H4 (cell line): ENCODE measurements at regions not wholly inside any gene's neighbourhood (a gene's known extent, or its start where the extent isn't known, plus 50 kb on each side); places are given as distances from the start of the nearest gene placed in this dataset.
"Not testable (repeated sequence)": the region's sequence is repeated elsewhere in the genome, so short reads cannot be mapped to it uniquely, and the experiment has no call there.

Experiments used
- DNase-seq: peaks from one replicate; pipeline ENCODE4 v3.0.0-alpha.2; 2015; ENCODE audit warnings: low spot score

GRCh38 chr2:4915357-4915756 is 776.8 kb upstream of the SOX11 start:
- no peak for DNase-seq

DNA sequence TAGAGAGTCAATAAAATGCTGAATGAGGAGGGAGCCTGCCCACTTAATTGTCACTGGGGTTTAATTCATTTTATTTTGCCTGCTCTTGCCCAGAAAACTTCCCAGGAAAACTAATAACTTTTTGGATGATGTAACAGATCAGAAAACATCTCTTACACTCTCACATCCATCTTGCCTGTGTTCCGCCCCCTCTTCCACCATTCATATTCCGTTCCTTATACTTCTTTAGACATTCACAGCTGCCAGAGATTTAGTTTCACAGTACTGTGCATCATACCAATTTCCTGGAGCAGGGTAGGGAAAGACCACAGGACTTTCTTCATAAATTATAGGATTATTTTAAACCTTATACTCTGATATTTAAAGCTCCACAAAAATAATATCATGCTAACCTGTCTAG is 776.1 kb upstream of the SOX11 start:
- no peak for DNase-seq

GRCh38 chr2:4930704-4931103 is 761.5 kb upstream of the SOX11 start:
- no peak for DNase-seq

GRCh38 chr2:4931721-4932365 is 760.3 kb upstream of the SOX11 start:
- DNase-seq = no peak

DNA sequence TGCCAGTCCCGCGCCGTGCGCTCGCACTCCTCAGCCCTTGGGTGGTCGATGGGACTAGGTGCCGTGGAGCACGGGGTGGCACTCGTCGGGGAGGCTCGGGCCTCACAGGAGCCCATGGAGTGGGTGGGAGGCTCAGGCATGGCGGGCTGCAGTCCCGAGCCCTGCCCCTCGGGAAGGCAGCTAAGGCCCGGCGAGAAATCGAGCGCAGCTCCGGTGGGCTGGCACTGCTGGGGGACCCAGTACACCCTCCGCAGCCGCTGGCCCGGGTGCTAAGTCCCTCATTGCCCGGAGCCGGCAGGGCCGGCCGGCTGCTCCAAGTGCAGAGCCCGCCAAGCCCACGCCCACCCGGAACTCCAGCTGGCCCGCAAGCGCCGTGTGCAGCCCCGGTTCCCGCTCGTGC is 756.9 kb upstream of the SOX11 start:
- DNase-seq = not testable (repeated sequence)

DNA sequence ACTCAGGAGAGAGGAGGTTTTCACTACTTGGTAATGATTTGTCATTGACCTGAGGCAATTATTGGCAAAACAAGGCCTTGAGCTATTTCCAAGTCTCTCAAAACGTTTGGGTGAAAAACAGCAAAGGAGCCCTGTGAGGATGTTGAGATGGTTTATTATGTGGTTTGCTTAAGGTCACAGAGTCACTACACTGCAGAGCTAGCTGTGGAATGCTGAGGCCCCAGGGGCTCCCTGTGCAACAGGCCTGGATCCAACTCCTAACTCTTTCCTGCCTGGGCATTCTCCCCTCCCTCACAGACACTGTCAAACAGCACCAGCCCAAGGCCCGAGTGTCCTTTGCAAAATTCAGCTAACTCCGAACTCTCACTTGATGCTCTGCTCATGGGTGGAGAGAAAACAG is 754.6 kb upstream of the SOX11 start:
- no peak for DNase-seq

GRCh38 chr2:4938206-4938605 is 754.0 kb upstream of the SOX11 start:
- no peak for DNase-seq

DNA sequence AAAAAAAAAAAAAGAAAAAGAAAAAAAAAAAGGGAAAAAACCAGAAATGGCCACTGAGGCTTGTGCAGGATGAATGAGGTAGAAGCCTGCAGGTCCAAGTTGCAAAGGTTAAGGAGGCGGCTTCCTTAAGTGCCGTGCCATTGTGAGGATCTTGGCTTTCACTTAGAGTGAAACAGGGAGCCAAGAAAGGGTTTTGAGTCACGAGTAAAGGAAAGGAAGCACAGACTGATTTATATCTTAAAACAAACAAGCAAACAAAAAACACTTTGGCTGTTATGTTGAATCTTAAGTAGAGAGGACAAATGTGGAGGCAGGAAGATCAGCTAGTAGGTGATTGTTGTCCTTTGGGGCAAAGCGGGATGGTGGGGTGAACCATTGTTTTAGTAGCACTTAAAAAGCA is 749.7 kb upstream of the SOX11 start:
- no peak for DNase-seq

DNA sequence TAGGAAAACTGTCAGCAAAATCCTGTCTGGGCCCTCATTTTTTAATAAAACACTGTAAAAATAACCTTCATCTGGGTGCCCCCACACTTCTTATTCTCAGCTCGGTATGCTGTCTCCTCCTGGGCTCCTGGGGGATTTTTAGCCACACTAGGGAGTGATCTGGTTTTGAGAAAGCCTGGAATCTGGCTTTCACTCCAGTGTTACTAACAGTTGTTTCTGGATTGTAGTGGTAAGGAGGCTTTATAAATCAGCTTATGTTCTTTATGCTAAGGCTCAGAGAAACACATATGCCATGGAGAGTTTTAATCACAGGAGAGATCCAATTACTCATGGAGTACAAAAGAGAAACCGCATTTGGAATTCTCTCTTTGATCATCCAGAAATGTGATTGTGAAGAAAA is 744.3 kb upstream of the SOX11 start:
- no peak for DNase-seq

GRCh38 chr2:4951368-4951767 is 740.8 kb upstream of the SOX11 start:
- no peak for DNase-seq

DNA sequence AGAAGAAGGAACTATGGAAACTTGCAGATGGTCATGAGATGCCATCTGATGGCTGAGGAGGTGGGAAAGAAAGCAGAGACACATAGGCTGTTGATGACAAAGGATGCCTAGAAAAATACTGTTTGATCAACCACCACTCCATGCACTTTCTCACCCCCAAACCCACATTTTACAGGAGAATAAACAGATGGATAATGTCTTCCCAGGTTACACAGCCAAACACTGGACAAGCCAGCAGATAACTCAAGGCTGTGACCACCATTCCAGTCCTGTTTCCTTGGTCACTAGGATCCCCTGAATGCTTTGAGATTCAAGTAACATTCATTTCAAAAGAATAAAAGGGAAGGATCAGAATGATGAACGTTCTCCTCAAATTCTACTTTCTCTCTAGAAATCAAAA is 733.0 kb upstream of the SOX11 start:
- no peak for DNase-seq

DNA sequence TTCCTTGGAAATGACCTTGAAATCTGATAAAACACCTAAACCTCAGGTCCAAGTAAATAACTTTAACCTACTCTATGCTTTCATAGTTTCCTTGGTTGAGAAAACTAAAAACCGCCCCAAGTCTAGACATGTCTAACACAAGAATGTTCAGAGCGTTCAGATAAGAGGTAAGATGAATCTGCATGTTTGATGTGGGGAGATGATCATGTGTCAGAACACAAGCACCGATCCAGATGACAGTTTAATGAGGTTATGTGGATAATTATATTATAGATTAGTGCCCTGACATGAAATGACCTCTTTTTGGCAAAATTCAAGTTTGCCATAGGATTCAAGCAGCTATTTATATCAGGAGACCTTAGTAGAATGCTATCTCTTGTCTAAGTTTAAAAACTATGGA is 729.8 kb upstream of the SOX11 start:
- DNase-seq = no peak

DNA sequence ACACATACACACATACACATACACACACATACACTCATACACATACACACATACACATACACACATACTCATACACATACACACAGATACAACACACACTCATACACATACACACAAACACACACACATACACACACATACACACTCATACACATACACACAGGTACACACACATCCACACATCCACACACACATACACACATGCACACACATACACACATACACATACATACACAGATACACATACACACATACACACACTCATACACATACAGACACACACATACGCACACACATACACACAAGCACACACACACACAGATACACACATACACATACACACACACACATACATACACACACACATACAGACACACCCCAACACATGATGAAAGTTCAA is 729.1 kb upstream of the SOX11 start:
- DNase-seq = no peak

DNA sequence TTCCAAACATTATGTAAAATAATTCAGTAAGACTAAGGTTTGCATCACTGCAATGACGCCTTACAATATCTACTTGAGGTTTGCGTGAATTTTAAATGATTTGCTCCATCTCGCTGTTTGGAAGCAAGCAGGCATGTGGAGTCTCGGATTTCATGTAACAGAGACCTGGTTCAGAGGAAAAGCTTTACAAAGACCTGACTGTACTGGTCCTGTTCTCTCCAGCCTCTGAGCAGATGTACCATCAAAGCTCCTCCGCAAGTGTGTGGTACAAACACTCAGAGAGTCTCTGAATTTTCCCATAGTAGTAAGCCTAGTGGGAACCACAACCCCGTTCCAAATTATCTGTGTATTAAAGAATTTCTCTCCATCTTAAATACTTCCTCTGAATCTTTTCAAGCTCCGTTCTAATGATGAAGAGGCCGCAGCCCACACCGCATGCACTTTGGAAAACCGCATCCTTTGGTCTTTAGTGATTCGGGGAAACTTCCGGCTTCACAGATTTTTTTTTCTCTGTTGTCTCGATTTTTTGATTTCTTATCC is 728.1 kb upstream of the SOX11 start:
- no peak for DNase-seq

- no peak for DNase-seq
These were observed 727.6 kb upstream of the SOX11 start for GRCh38 chr2:4964579-4964978.

DNA sequence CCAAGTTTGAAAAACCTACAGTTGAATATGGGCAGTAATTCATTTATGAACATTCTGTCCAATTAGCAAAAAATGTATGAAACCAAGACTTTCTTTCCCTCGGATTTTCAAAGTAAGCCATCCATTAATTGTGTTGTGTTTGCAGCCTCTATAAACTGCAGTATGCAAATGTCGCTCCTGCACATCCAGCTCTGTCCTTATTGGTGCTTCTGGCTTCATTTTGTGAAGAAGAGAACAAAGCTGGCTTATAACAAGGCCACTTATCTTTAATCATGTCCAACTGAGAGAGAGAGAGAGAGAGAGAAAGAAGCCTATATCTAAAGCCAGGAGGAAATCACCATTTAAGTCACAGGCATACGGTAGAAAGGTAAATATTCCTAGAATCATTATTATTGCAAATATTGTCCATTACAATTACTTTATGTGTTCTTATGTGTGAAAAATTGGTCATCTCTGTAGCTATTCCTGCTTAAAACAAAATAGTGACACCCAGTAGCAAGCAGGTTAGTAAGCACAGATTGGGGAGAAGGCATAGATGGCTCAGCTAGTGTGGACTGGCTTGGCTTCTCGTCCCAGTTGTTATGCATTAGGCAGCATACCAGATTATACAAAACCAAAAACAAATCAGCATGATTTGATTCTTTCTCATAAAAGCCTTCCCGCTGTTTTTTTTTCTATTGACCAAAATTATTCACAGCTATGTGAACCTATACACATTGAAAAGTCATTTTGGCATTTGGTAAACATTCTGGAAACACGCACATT is 726.4 kb upstream of the SOX11 start:
- DNase-seq = no peak

- DNase-seq = no peak
These were observed 725.0 kb upstream of the SOX11 start for GRCh38 chr2:4967206-4967605.

GRCh38 chr2:4972472-4972871 is 719.7 kb upstream of the SOX11 start:
- DNase-seq = no peak

DNA sequence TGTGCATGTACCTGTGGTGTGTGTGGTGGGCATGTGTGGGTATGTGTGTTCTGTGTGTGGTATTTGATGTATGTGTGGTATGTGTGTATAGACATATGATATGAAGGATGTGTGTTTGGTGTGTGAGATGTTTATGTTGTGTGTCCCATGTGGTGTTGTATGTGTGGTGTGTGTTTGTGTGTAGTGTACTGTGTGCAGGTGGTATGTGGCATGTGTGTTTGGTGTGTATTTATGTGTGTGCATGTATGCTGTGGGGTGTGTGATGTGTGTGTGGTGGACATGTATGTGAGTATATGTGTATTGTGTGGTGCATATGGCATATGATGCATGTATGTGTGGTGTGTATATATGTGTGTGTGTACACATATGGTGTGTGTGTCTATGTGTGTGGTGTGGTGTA is 718.8 kb upstream of the SOX11 start:
- no peak for DNase-seq

DNA sequence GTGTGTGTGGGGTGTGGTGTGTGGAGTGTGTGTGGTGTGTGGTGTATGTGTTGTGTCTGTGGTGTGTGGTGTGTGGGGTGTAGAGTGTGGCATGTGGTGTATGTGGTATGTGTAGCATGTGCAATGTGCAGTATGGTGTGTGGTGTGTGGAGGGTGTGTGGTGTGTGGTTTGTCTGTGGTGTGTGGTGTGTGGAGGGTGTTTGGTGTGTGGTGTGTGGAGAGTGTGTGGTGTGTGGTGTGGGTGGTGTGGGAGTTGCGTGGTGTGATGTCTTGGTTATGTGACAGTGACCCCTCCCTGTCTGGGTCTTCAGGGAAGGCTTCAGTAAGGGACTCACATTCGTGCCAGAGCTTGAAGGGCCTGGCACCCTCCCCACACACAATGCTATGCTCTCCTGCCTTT is 718.2 kb upstream of the SOX11 start:
- no peak for DNase-seq

DNA sequence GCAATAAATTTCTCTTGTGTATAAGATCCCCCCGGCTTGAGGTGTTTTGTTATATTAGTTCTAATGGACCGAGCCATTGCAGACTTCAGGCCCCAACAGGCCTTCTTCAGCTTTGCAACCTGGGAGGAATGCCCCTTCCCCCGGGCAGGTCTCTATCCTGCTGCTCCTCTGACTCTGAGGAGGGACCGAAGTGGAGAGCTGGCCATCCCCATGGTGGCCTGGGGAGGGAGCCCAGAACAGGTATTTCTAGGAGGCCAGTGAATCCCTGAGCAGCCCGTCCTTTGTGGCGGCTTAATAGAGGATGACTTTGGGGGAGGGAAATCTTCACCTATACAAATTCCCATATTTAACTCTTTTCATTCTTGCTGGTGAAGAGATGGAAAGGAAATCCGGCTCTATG is 715.8 kb upstream of the SOX11 start:
- no peak for DNase-seq

- DNase-seq = no peak
These were observed 713.1 kb upstream of the SOX11 start for GRCh38 chr2:4979111-4979510.

DNA sequence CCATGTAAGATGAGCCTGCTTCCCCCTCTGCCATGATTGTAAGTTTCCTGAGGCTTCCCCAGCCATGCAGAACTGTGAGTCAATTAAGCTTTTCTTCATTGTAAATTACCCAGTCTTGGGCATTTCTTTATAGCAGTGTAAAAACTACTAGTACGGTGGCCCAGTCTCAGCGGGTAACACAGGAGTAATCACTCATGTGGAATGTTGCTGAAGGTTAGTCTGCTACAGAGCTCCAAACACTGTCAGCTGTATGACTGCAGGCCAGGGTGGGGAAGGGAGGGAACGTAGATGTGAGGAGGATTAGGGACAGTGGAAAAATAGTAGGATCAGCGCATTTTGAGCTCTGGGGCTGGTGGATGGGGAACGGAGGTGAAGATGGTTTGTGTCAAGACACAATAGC is 711.2 kb upstream of the SOX11 start:
- DNase-seq = no peak
